Left ventricle myocardium inferior (tissue), 1 donor: ENCODE measurements at regions not wholly inside any gene's neighbourhood (a gene's known extent, or its start where the extent isn't known, plus 50 kb on each side); places are given as distances from the start of the nearest gene placed in this dataset.

Experiments used
- DNase-seq: peaks from one replicate; pipeline ENCODE4 v3.0.0-alpha.2; 2020
- H3K27ac ChIP-seq: fragments of 200-600 bp; replicated peaks from 2 replicates; pipeline ENCODE4 v1.8.0; 2021
- H3K27me3 ChIP-seq: fragments of 200-600 bp; 2 replicates; pipeline ENCODE4 v1.8.0; 2021; ENCODE audit warnings: low read depth
- H3K36me3 ChIP-seq: fragments of 200-600 bp; 2 replicates; pipeline ENCODE4 v1.8.0; 2021
- H3K4me1 ChIP-seq: fragments of 200-600 bp; 2 replicates; pipeline ENCODE4 v1.8.0; 2021
- H3K4me3 ChIP-seq: fragments of 200-600 bp; 2 replicates; pipeline ENCODE4 v1.8.0; 2021; ENCODE audit warnings: mild to moderate bottlenecking, moderate library complexity
- H3K9me3 ChIP-seq: fragments of 200-600 bp; replicated peaks from 2 replicates; pipeline ENCODE4 v1.8.0; 2021
- intact Hi-C: fragments of 100-400 bp; cut with micrococcal nuclease; formaldehyde crosslinking; loops from one replicate; pipeline ENCODE4 v1.11.0; 2022
- TF ChIP-seq, protein P1 (sequence below): fragments of 200-600 bp; IDR thresholded peaks from 2 replicates; pipeline ENCODE4 v1.8.0; 2021; ENCODE audit warnings: antibody characterized with exemption, mild to moderate bottlenecking, borderline replicate concordance
- donor health status: DM: no; HTN: yes; CAD: no; lungs with severe emphysema.

DNA sequence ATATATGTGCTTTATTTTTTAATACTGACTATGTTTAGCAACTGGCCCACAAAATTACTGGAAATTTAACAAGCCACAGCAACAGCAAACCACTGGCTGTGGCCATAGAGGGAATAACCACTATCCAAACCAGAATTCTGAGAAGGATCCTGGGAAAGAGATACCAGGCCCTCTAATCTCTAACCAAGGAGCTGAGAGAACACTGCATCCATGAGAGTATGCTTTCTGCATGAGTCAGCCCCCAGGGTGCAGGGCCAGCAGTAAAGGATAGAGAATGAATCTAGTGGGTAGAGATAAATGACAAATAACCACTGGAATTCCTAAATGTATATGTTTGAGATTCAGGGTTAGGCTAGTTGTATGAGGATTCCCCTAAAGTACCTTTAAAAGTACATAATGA is 221.8 kb downstream of the KIT start:
- no peaks in the 10 kb centered on the region for H3K36me3 ChIP-seq
- H3K9me3 ChIP-seq, result no peaks in the 10 kb centered on the region
- DNase-seq, result no peak
- H3K4me1 ChIP-seq, result no peaks in the 10 kb centered on the region
- H3K27ac ChIP-seq, result no peak overlapping the region
- TF ChIP-seq, protein P1, sequence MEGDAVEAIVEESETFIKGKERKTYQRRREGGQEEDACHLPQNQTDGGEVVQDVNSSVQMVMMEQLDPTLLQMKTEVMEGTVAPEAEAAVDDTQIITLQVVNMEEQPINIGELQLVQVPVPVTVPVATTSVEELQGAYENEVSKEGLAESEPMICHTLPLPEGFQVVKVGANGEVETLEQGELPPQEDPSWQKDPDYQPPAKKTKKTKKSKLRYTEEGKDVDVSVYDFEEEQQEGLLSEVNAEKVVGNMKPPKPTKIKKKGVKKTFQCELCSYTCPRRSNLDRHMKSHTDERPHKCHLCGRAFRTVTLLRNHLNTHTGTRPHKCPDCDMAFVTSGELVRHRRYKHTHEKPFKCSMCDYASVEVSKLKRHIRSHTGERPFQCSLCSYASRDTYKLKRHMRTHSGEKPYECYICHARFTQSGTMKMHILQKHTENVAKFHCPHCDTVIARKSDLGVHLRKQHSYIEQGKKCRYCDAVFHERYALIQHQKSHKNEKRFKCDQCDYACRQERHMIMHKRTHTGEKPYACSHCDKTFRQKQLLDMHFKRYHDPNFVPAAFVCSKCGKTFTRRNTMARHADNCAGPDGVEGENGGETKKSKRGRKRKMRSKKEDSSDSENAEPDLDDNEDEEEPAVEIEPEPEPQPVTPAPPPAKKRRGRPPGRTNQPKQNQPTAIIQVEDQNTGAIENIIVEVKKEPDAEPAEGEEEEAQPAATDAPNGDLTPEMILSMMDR, result no peak
- no peaks in the 10 kb centered on the region for H3K27me3 ChIP-seq
- no peak overlapping the region for H3K4me3 ChIP-seq
- intact Hi-C loops, result no loop called here

DNA sequence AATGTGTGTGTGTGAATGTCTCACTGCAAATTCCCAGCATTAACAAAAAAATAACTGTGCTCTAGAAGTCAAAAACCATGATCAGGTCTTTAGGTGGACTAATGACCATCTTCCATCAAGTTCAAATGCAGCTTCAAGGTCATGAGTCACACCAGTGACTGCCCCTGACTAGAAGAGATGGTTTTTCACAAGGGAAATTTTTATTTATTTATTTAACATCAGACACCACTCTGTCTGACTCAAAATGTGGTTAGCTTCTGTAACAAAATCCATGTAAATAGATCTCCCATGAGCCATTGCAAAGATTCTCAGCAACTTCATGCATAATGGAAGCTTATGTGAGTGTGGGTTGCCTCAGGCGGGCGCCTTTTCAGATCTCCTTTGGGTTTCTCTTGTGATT is 219.2 kb downstream of the KIT start:
- intact Hi-C loops, result no loop called here
- Histone ChIP-seq H3K27ac (no peak overlapping the region), H3K4me1 (no peaks in the 10 kb centered on the region), H3K4me3 (no peak overlapping the region), H3K9me3 (no peaks in the 10 kb centered on the region), H3K36me3 (no peaks in the 10 kb centered on the region), H3K27me3 (no peaks in the 10 kb centered on the region)
- no peak for DNase-seq
- TF ChIP-seq, protein P1, result no peak

GRCh38 chr4:54872261-54872660 is 214.5 kb downstream of the KIT start:
- TF ChIP-seq, protein P1, result no peak
- Histone ChIP-seq H3K4me3 (no peak overlapping the region), H3K27me3 (no peaks in the 10 kb centered on the region), H3K36me3 (no peaks in the 10 kb centered on the region), H3K4me1 (no peaks in the 10 kb centered on the region), H3K9me3 (peaks cover 6% of the 10 kb centered on the region), H3K27ac (no peak overlapping the region)
- DNase-seq, result no peak
- intact Hi-C loops, result no loop called here

GRCh38 chr4:54863571-54864255 is 206.0 kb downstream of the KIT start:
- Histone ChIP-seq H3K27me3 (no peaks in the 10 kb centered on the region), H3K4me3 (no peak overlapping the region), H3K36me3 (no peaks in the 10 kb centered on the region), H3K4me1 (no peaks in the 10 kb centered on the region), H3K27ac (no peak overlapping the region), H3K9me3 (peaks cover 4% of the 10 kb centered on the region)
- intact Hi-C loops, result no loop called here
- DNase-seq, result no peak
- TF ChIP-seq, protein P1, result no peak

DNA sequence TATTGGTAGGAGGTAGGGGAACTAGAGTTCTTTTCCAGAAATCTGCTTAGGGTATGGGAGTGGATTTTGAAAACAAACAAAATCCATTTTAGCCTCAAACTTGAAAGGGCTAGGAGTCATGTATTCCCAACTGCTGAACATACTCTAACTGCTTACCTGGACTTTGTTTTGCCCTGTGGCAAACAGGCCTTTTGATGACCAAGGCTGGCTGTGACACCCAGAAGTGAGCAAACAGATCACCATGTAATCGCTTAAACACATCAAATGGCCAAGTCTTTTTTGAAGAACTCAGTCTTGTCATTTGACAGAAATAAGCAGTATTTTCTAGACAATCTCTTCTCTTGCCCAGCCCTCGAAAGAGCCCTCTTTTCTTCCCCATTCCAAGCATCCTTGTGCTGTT is 203.4 kb downstream of the KIT start:
- Histone ChIP-seq H3K36me3 (no peaks in the 10 kb centered on the region), H3K4me3 (no peak overlapping the region), H3K9me3 (no peaks in the 10 kb centered on the region), H3K4me1 (no peaks in the 10 kb centered on the region), H3K27ac (no peak overlapping the region), H3K27me3 (no peaks in the 10 kb centered on the region)
- intact Hi-C loops, result no loop called here
- DNase-seq, result no peak
- TF ChIP-seq, protein P1, result no peak
